ENCODE measurements at regions not wholly inside any gene's neighbourhood (a gene's known extent, or its start where the extent isn't known, plus 50 kb on each side); places are given as distances from the start of the nearest gene placed in this dataset.

DNA sequence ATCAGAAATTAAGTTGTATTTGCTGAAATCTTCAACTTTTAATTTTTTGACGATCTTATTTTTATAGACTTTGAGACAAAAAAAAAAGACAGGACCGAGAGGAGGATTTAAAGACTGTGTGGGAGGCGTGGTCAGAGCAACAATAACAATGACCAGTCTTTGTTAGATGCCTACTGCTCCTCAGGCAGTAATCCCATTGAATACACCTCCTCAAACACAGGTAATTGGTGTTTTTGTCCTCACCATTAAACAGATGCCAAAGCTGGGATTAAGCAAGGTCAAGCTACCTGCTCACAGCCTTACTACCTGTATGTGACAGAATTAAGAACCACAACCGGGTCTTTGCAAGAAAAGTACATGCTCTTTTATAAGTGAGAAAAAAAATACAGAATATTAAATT lies 233.3 kb upstream of the GRAMD2B start:
- DNase-seq (ENCODE audit: low spot score in 2 of 2): no peak
- intact Hi-C loops (cut with DNase I; ENCODE audit: low total_unique reads): no loop called here
- H3K4me3 ChIP-seq (ENCODE audit: low read depth, poor library complexity, severe bottlenecking): no peak overlapping the region
- 78 to 79% methylated on average over 4 of the region's 4 CpGs for WGBS, 2 donors
- TF ChIP-seq POLR2A (IDR thresholded peaks at IDR 0.05) (no peak), CTCF (IDR thresholded peaks at IDR 0.05) (no peak)

DNA sequence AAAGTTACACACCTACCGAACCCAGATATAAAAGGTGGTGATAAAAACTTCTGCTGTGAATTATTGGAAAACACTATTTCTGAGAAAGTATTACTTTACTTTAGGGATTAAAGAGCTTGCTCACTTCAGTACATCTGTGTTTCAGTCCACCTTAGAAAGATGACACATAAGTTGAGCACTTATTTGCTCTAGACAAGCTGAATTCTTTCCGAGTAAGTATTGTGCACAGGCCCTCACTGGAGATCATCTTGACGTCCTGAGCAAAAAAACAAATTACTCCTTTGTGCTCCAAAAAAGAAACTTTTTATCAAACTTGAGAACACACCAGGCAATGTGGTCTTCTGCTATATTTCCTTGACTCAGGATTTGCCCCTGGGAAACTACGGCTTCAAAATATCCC lies 231.0 kb upstream of the GRAMD2B start:
- TF ChIP-seq POLR2A (IDR thresholded peaks at IDR 0.05): no peak
- TF ChIP-seq CTCF (IDR thresholded peaks at IDR 0.05): no peak
- intact Hi-C loops (cut with DNase I; ENCODE audit: low total_unique reads): no loop called here
- 95 to 98% methylated on average over 4 of the region's 4 CpGs for WGBS, 2 donors
- no peak for DNase-seq (ENCODE audit: low spot score in 2 of 2)
- no peak overlapping the region for H3K4me3 ChIP-seq (ENCODE audit: low read depth, poor library complexity, severe bottlenecking)

- no peak overlapping the region for H3K4me3 ChIP-seq (ENCODE audit: low read depth, poor library complexity, severe bottlenecking)
- intact Hi-C loops (cut with DNase I; ENCODE audit: low total_unique reads): no loop called here
- no peak for TF ChIP-seq POLR2A (IDR thresholded peaks at IDR 0.05)
- no peak for TF ChIP-seq CTCF (IDR thresholded peaks at IDR 0.05)
- WGBS, 2 donors: 62 to 64% methylated on average over 5 of the region's 5 CpGs
- no peak for DNase-seq (ENCODE audit: low spot score in 2 of 2)
Observed at GRCh38 chr5:126195410-126196100, 227.7 kb upstream of the GRAMD2B start.

DNA sequence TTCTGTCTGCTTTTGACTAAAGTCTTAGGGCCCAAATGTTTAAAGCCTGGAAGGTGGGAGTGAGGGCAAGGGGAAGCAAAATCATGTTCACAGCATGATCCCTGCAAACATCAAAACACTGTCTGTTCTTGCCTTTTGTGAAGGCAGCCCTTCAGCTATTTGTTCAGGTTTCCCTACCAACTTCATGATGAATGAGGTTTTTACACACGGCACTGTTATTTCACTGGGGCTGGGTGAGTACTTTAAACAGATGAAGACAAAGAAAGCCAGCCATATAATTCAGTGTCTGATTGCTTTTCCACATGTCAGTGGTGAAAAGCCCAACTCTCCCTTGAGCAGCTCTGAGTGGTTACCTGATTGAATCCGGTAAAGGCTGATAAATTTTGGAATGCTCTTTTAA lies 224.7 kb upstream of the GRAMD2B start:
- DNase-seq (ENCODE audit: low spot score in 2 of 2): no peak
- TF ChIP-seq POLR2A (IDR thresholded peaks at IDR 0.05) (no peak), CTCF (IDR thresholded peaks at IDR 0.05) (no peak)
- H3K4me3 ChIP-seq (ENCODE audit: low read depth, poor library complexity, severe bottlenecking): no peak overlapping the region
- intact Hi-C loops (cut with DNase I; ENCODE audit: low total_unique reads): no loop called here
- WGBS, 2 donors: 72 to 74% methylated on average over 2 of the region's 2 CpGs

GRCh38 chr5:126199467-126199866 lies 223.7 kb upstream of the GRAMD2B start:
- intact Hi-C loops (cut with DNase I; ENCODE audit: low total_unique reads): no loop called here
- H3K4me3 ChIP-seq (ENCODE audit: low read depth, poor library complexity, severe bottlenecking): no peak overlapping the region
- 79 to 81% methylated on average over 4 of the region's 4 CpGs for WGBS, 2 donors
- no peak for DNase-seq (ENCODE audit: low spot score in 2 of 2)
- TF ChIP-seq POLR2A (IDR thresholded peaks at IDR 0.05) (no peak), CTCF (IDR thresholded peaks at IDR 0.05) (no peak)

DNA sequence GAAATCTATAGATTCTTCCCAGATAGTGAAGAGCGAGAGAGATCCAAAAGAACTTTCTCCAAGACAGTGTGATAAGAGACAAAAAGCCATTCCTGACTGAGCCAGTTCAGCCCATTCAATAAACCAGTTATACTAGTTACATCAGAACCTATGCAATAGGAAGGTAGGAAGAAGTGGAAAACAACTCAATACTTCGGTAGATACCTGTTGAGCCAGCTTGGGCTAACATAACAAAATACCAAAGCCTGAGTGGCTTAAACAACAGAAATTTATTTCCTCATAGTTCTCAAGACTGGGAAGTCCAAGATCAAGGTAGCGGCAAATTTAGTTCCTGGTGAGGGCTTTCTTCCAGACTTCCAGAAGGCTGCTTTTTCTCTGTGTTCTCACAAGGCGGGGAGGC lies 214.5 kb upstream of the GRAMD2B start:
- DNase-seq (ENCODE audit: low spot score in 2 of 2): no peak
- WGBS, 2 donors: 58 to 71% methylated on average over 4 of the region's 4 CpGs
- H3K4me3 ChIP-seq (ENCODE audit: low read depth, poor library complexity, severe bottlenecking): no peak overlapping the region
- intact Hi-C loops (cut with DNase I; ENCODE audit: low total_unique reads): no loop called here
- no peak for TF ChIP-seq CTCF (IDR thresholded peaks at IDR 0.05)
- TF ChIP-seq POLR2A (IDR thresholded peaks at IDR 0.05): no peak

All from lower leg skin (tissue), 4 donors.